ENCODE measurements at regions not wholly inside any gene's neighbourhood (a gene's known extent, or its start where the extent isn't known, plus 50 kb on each side); places are given as distances from the start of the nearest gene placed in this dataset.

DNA sequence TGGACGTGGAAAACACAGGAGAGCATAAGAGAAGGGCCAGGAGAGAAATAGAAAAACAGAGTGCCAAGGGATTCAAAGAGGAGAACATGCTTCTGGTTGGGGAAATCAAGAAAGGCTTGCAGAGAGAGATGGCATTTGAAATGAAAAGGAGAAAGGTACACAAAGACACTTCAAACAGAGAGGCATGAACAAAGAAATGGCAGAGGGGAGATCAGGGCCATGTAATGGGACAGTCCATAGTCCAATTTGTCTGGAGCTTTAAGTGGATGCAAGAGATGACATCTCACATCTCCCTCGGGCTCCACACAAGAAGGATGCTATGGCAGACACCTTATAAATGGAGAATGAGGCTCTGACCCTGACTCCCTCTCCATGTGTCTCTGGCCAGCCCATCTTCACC lies 331.1 kb downstream of the MLLT3 start:
- DNase-seq (ENCODE audit: low spot score), result no peak

DNA sequence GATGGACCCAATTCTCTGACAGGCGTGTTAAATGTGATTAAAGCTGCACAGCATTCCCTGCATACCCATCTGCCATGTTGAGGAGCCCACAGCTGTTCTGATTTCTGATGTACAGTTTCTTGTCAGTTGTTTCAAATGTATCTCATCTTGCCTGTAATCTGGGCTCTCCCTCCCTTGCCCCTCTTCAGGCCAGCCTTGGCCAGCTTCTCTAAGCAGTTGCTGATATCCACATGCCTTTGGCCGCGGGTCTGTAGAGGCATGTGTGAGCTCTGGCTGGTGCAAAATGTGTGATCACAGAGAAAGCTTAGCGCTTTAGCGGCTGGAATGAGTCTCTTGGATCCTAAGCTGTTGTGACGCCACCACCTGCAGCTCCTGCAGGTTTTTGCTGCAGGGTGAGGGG lies 332.0 kb downstream of the MLLT3 start:
- peak; percentile 66 for DNase-seq (ENCODE audit: low spot score)

DNA sequence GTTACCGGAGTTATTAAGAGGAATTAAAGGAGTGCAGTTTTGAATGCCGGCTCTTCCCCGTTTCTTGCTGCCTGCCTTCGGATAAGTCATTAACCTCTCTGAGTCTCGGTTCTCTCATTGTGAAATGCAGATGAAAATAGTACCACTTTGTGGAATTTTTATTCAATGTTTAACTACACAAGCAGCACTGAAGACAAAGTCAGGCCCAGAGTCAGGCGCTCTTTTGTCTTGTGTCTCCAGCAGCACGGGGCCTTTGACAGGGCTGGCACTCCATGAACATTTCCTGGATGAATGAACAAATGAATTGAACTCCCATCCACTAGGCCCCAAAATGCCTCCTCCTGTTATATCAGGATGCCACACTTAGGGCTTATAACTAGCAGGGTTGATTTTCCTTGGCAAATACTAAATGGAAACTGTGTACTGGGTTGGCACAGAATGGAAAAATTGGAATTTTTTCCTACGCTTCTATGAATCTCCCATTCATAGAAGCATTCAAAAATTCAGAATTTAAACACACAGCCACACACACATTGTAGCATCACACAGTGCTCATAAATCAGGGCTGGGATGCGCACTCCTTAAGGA lies 332.8 kb downstream of the MLLT3 start:
- no peak for DNase-seq (ENCODE audit: low spot score)

- DNase-seq (ENCODE audit: low spot score), result no peak
Measured at GRCh38 chr9:20286969-20287368, 335.3 kb downstream of the MLLT3 start.

DNA sequence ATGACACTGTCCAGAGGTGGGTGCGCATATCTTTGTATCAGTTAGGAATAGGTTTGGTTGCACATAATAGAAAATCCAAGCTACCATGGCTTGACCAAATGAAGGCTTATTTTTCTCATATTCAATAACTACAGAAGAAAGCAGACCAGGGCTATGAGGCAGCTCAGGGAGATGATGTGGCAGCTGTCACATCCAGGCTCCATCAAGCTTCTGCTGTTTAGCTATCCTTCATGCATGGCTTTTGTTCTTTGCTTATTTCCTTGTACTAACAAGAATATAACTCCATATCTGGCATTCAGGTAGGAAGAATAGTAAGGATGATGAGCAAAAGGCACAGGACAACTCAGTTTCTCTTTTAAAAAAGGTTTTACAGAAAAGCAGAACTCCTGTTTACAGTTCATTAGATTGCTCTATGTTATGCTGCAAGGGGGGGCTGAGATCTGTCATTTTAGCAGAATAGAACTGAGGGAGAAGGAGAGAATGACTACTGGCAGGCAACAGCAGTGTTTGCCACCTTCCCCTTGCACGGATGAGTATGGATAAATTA lies 336.1 kb downstream of the MLLT3 start:
- no peak for DNase-seq (ENCODE audit: low spot score)

DNA sequence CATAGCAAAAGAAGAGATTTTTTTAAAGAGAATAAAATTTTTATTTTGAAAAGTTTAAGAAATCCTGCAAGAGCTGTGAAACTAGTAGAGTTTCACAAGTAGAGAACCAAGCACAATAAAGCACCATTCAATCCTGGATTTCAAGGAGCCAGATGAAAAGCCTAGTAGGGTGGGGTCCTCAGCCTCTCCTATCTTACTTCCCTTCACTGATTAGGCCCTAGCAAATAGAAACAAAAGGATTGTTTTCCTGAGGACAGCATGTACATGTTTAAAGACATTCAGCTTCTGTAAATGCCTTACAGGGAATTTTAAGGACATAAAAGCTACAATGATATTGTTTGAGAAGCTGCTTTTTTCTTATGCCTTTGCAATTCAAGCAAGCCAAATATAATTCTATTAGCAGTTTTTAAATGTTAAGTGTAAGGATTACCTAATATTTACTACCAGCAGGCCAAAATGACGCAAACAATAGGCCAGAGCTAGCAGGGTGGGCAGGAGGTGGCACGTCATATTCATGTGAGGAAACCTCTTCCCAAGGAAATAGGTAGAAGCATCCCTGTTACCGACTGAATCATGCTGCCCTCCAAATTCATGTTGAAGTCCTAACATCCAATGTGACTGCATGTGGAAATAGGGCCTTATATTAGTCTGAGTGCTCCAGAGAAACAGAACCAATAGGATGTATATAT lies 337.6 kb downstream of the MLLT3 start:
- no peak for DNase-seq (ENCODE audit: low spot score)

DNA sequence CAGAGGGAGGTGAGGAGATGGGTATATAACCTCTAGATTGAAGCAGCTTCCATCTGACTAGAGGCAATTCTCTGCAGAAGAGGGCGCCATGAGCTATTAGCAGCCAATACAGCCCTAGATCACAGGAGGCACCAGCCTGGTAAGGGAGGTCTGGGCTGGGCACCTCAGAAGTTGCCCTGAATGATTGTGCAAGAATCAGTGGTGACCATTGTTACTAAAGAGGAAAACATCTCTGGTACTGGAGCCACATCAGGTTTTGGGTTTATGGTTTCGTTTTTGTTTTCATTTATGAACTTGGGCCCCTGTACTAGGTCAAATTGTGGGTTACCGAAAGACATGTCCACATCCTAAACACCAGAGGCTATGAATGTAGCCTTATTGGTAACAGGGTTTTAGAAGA lies 342.0 kb downstream of the MLLT3 start:
- no peak for DNase-seq (ENCODE audit: low spot score)

GRCh38 chr9:20276762-20277161 lies 345.5 kb downstream of the MLLT3 start:
- no peak for DNase-seq (ENCODE audit: low spot score)

GRCh38 chr9:20271723-20272122 lies 350.6 kb downstream of the MLLT3 start:
- no peak for DNase-seq (ENCODE audit: low spot score)

GRCh38 chr9:20271096-20271495 lies 351.2 kb downstream of the MLLT3 start:
- no peak for DNase-seq (ENCODE audit: low spot score)

DNA sequence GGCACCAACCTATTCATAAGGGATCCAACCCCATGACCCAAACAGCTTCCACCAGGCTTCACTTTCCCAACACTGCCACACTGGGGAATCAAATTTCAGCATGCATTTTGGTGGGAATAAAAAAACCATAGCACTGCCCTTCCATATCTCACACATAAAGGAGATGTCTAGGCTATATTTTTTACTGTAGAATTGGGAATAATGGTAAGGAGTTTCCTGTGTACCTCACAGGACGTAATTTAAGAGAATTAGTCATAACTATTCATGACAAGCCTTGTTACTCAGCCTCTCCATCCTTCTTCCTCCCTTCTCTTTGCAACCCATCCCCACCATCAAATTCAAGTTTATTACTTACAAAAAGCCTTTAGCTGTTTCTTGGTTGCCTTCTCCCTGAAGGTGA lies 352.1 kb downstream of the MLLT3 start:
- DNase-seq (ENCODE audit: low spot score), result no peak

DNA sequence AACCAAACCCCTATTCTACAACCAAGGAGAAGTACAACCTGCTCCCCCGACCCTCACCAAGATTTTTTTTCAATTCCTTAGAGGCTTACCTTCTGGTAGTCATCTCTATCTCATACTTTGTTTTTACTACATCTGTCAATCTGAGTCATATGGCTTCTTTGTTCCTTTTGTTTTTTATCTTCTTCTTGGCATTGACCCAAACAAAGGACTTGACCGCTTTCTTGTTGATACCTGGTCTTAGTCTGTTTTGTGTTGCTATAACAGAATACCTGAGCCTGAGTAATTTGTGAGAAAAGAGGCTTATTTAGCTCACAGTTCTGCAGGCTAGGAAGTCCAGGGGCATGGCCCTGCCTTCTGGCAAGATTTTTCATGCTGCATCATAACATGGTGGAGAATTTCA lies 352.7 kb downstream of the MLLT3 start:
- no peak for DNase-seq (ENCODE audit: low spot score)

DNA sequence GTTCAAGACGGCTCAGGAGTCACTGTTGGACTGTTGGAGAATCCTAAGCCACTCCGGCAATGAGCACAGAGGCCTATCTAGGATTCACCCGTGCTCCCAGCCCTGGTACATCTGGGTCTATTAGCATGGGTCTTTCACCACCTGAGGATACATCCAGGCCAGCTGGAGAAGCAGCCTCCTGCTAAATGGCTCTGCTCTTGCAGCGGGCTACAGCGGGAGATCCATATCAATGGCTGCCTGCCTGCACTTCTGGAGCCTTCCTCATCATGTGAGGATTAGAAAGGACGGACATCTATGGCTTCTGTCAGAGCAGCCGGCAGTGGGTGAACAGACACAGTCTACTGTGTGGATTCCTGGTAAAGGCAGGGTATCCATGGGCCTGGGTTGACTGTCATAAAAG lies 357.4 kb downstream of the MLLT3 start:
- DNase-seq (ENCODE audit: low spot score), result no peak

GRCh38 chr9:20262611-20263010 lies 359.7 kb downstream of the MLLT3 start:
- DNase-seq (ENCODE audit: low spot score), result no peak

GRCh38 chr9:20256284-20256948 lies 365.9 kb downstream of the MLLT3 start:
- DNase-seq (ENCODE audit: low spot score), result no peak

GRCh38 chr9:20255052-20255451 lies 367.2 kb downstream of the MLLT3 start:
- no peak for DNase-seq (ENCODE audit: low spot score)

DNA sequence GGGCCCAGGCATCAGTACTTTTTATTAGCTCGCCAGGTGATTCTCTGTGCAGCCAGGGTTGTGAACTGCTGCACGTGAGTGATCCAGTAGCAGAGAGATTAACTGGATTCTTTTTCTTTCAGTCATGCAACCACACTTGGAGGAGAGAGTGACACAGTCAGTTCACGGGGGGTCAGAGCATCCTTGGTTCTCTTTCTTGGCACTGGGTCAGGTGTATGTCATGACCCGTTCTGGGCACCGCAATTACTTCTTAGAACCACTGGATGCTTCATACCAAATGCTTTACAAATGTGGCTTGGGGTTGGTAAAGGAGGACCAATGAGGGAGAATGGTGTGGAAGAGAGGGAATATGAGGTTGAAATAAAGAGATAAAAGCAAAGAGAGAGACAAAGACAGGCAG lies 368.7 kb downstream of the MLLT3 start:
- DNase-seq (ENCODE audit: low spot score), result no peak

- no peak for DNase-seq (ENCODE audit: low spot score)
Measured at GRCh38 chr9:20252778-20253177, 369.5 kb downstream of the MLLT3 start.

DNA sequence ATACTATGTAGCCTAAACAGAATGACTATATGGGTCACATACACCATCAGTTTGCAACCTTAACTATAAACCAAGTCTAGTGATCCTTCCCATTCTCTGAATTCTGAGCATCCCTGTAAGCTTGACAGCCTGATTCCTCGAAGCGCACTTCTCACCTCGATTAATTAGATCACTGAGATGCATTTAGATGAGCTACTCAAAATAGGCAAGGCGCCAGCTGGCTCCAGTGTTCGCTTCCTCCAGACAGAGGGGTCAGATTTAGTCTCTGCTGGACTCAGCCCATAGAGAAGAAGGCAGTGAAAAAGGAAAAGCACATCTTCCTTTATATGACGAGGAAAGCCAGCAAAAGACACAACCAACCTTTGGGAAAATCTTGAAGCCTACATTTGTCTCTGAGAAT lies 371.5 kb downstream of the MLLT3 start:
- no peak for DNase-seq (ENCODE audit: low spot score)

- DNase-seq (ENCODE audit: low spot score), result no peak
Measured at GRCh38 chr9:20244271-20244670, 378.0 kb downstream of the MLLT3 start.

- DNase-seq (ENCODE audit: low spot score), result no peak
Measured at GRCh38 chr9:20243841-20244240, 378.5 kb downstream of the MLLT3 start.

DNA sequence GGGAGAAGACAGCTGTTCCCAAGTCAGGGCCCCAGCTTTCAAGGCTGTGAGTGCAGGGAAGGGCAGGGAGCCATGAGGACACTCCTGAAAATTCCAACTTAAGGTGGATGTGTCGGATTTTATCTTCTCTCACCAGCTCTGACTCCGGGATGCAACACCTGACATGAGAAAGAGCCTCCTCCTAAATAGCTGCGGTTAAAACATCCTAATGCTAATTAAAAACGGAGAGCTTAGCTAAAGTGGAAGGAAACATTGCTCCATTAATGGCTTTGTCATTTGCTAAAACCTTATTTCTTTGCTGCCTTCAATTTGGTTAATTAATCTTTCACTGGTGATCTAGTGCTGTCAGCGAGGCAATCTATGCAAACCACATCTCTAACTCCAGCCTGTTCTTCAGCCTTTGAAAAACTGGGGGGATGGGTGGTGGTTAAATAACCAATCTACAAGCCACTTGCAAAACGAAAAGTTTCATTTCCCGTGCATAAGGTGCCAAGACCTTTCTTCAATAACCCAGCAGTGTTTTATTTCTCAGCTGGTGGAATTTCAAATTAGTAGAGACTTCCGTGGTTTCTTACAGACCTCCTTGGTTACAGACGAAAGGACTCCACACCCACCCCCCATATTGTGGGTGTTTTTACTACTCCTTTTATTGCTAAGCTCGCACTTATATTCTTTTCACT lies 379.6 kb downstream of the MLLT3 start:
- no peak for DNase-seq (ENCODE audit: low spot score)

- DNase-seq (ENCODE audit: low spot score), result no peak
Measured at GRCh38 chr9:20240498-20240897, 381.8 kb downstream of the MLLT3 start.
